ENCODE measurements at regions not wholly inside any gene's neighbourhood (a gene's known extent, or its start where the extent isn't known, plus 50 kb on each side); places are given as distances from the start of the nearest gene placed in this dataset.

DNA sequence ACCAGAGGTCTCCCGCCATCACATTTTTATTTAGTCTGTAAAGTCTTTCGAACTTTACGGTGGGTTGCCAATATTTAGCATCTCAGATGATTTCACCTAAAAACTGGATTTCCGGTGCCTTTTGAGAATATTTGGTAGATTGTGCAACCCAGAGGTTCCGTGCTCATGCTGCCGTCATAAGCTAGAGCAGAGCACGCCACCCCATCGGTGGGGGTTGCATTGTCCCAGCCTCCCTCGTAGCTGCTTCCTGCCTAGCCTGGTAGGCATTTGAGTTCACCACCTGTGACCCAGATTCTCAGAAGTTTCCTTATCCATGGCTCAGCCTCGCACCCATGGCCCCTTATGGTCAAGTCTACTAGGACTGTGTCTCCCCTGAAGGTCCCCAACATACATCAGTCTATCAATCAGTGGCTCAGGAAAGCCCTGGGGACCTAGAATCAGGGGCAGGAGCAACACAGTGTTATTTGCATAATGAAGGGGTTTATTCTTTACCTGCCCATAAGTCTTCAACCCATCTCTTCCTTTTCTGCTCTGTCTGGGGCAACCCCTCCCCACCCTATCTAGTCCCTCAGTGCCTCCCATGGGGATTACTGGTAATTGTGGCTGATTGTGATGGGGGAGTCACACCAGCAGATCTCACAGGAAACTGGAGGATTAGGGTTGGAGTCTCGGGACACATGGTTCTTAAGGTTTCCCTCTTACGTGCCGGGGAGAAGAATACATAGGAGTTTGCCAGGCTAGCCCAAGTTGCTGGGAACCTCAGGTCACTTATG is 152.3 kb downstream of the PHETA1 start:
- Histone ChIP-seq H3K36me3 (no peaks in the 10 kb centered on the region), H3K4me3 (no peak overlapping the region), H3K4me1 (no peaks in the 10 kb centered on the region), H3K27me3 (peaks cover 0 to 17% of the 10 kb centered on the region in 2 donors), H3K9me3 (no peaks in the 10 kb centered on the region), H3K27ac (no peak overlapping the region)
- intact Hi-C loops (cut with DNase I; ENCODE audit: low total_unique reads) = no loop called here
- no peak for TF ChIP-seq POLR2AphosphoS5 (IDR thresholded peaks at IDR 0.05)
- no peak for DNase-seq (ENCODE audit: low spot score in 2 of 2)

- Histone ChIP-seq H3K36me3 (no peaks in the 10 kb centered on the region), H3K9me3 (no peaks in the 10 kb centered on the region), H3K4me3 (no peak overlapping the region), H3K4me1 (no peaks in the 10 kb centered on the region), H3K27ac (no peak overlapping the region), H3K27me3 (peaks cover 0 to 23% of the 10 kb centered on the region in 2 donors)
- intact Hi-C loops (cut with DNase I; ENCODE audit: low total_unique reads) = no loop called here
- no peak for TF ChIP-seq POLR2A (IDR thresholded peaks at IDR 0.05)
- no peak for TF ChIP-seq POLR2AphosphoS5 (IDR thresholded peaks at IDR 0.05)
- TF ChIP-seq, protein P1, sequence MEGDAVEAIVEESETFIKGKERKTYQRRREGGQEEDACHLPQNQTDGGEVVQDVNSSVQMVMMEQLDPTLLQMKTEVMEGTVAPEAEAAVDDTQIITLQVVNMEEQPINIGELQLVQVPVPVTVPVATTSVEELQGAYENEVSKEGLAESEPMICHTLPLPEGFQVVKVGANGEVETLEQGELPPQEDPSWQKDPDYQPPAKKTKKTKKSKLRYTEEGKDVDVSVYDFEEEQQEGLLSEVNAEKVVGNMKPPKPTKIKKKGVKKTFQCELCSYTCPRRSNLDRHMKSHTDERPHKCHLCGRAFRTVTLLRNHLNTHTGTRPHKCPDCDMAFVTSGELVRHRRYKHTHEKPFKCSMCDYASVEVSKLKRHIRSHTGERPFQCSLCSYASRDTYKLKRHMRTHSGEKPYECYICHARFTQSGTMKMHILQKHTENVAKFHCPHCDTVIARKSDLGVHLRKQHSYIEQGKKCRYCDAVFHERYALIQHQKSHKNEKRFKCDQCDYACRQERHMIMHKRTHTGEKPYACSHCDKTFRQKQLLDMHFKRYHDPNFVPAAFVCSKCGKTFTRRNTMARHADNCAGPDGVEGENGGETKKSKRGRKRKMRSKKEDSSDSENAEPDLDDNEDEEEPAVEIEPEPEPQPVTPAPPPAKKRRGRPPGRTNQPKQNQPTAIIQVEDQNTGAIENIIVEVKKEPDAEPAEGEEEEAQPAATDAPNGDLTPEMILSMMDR (IDR thresholded peaks at IDR 0.05) = no peak
- no peak for DNase-seq (ENCODE audit: low spot score in 2 of 2)
Measured at GRCh38 chr12:111215881-111216280, 153.0 kb downstream of the PHETA1 start.

GRCh38 chr12:111214401-111214800 is 154.5 kb downstream of the PHETA1 start:
- H3K27ac ChIP-seq = no peak overlapping the region
- peaks cover 0 to 33% of the 10 kb centered on the region in 2 donors for H3K27me3 ChIP-seq
- H3K9me3 ChIP-seq = no peaks in the 10 kb centered on the region
- TF ChIP-seq POLR2A (IDR thresholded peaks at IDR 0.05) (no peak), POLR2AphosphoS5 (IDR thresholded peaks at IDR 0.05) (no peak)
- TF ChIP-seq, protein P1 (IDR thresholded peaks at IDR 0.05) = no peak
- H3K4me1 ChIP-seq = no peaks in the 10 kb centered on the region
- no peak overlapping the region for H3K4me3 ChIP-seq
- intact Hi-C loops (cut with DNase I; ENCODE audit: low total_unique reads) = no loop called here
- no peak for DNase-seq (ENCODE audit: low spot score in 2 of 2)
- H3K36me3 ChIP-seq = no peaks in the 10 kb centered on the region

GRCh38 chr12:111213561-111213960 is 155.3 kb downstream of the PHETA1 start:
- no peak overlapping the region for H3K4me3 ChIP-seq
- intact Hi-C loops (cut with DNase I; ENCODE audit: low total_unique reads) = no loop called here
- no peaks in the 10 kb centered on the region for H3K9me3 ChIP-seq
- no peaks in the 10 kb centered on the region for H3K4me1 ChIP-seq
- peaks cover 0 to 34% of the 10 kb centered on the region in 2 donors for H3K27me3 ChIP-seq
- H3K36me3 ChIP-seq = no peaks in the 10 kb centered on the region
- no peak for DNase-seq (ENCODE audit: low spot score in 2 of 2)
- H3K27ac ChIP-seq = no peak overlapping the region
- no peak for TF ChIP-seq POLR2A (IDR thresholded peaks at IDR 0.05)
- TF ChIP-seq, protein P1 (IDR thresholded peaks at IDR 0.05) = no peak
- TF ChIP-seq POLR2AphosphoS5 (IDR thresholded peaks at IDR 0.05) = no peak

- no peak for DNase-seq (ENCODE audit: low spot score in 2 of 2)
- no peak overlapping the region for H3K27ac ChIP-seq
- peaks cover 0 to 33% of the 10 kb centered on the region in 2 donors for H3K27me3 ChIP-seq
- no peaks in the 10 kb centered on the region for H3K36me3 ChIP-seq
- H3K4me3 ChIP-seq = no peak overlapping the region
- TF ChIP-seq, protein P1 (IDR thresholded peaks at IDR 0.05) = no peak
- TF ChIP-seq POLR2AphosphoS5 (IDR thresholded peaks at IDR 0.05) (no peak), POLR2A (IDR thresholded peaks at IDR 0.05) (no peak)
- no peaks in the 10 kb centered on the region for H3K9me3 ChIP-seq
- no peaks in the 10 kb centered on the region for H3K4me1 ChIP-seq
- intact Hi-C loops (cut with DNase I; ENCODE audit: low total_unique reads) = no loop called here
Measured at GRCh38 chr12:111212814-111213456, 156.0 kb downstream of the PHETA1 start.

Measured in breast epithelium (tissue), 4 donors.